Activated T-helper 2 cell treated with anti-CD3 and anti-CD28 coated beads, Interferon-gamma antibody, Interleukin-2, Interleukin-4, amounts not matched to agents 10 μg/mL and 5 μg/mL and 100 μg/mL, durations not matched to agents 14 hours and 24 hours and 36 hours (primary cell): ENCODE measurements at regions not wholly inside any gene's neighbourhood (a gene's known extent, or its start where the extent isn't known, plus 50 kb on each side); places are given as distances from the start of the nearest gene placed in this dataset.

Experiments
- DNase-seq: peaks from one replicate; pipeline ENCODE4 v3.0.0; 2021; ENCODE audit warnings: low spot score
- H3K27ac Mint-ChIP-seq: one replicate; pipeline ENCODE4 v1.8.0; 2021; ENCODE audit warnings: mixed read lengths
- H3K27me3 Mint-ChIP-seq: one replicate; pipeline ENCODE4 v1.8.0; 2021; ENCODE audit warnings: low read depth, mixed read lengths
- H3K36me3 Mint-ChIP-seq: one replicate; pipeline ENCODE4 v1.8.0; 2021; ENCODE audit warnings: low read depth, mixed read lengths
- H3K4me1 Mint-ChIP-seq: one replicate; pipeline ENCODE4 v1.8.0; 2021; ENCODE audit warnings: low read depth, mixed read lengths
- H3K4me3 Mint-ChIP-seq: one replicate; pipeline ENCODE4 v1.8.0; 2021; ENCODE audit warnings: low read depth, mild to moderate bottlenecking, moderate library complexity, mixed read lengths
- H3K9me3 Mint-ChIP-seq: one replicate; pipeline ENCODE4 v1.8.0; 2021; ENCODE audit warnings: mixed read lengths
- intact Hi-C: fragments of 100-400 bp; cut with micrococcal nuclease; formaldehyde crosslinking; loops from one replicate; pipeline ENCODE4 v1.15.1; 2023

- H3K27ac Mint-ChIP-seq: no peak overlapping the region
- no peaks in the 10 kb centered on the region for H3K4me1 Mint-ChIP-seq
- intact Hi-C loops: no loop called here
- H3K9me3 Mint-ChIP-seq: peaks cover 12% of the 10 kb centered on the region
- no peaks in the 10 kb centered on the region for H3K27me3 Mint-ChIP-seq
- DNase-seq: no peak
- no peaks in the 10 kb centered on the region for H3K36me3 Mint-ChIP-seq
- H3K4me3 Mint-ChIP-seq: no peak overlapping the region
These were observed 1307.3 kb downstream of the C4orf33 start for GRCh38 chr4:130403221-130403620.

- DNase-seq: no peak
- no peaks in the 10 kb centered on the region for H3K36me3 Mint-ChIP-seq
- no peak overlapping the region for H3K4me3 Mint-ChIP-seq
- intact Hi-C loops: no loop called here
- H3K4me1 Mint-ChIP-seq: no peaks in the 10 kb centered on the region
- H3K9me3 Mint-ChIP-seq: peaks cover 4% of the 10 kb centered on the region
- no peaks in the 10 kb centered on the region for H3K27me3 Mint-ChIP-seq
- no peak overlapping the region for H3K27ac Mint-ChIP-seq
These were observed 1320.3 kb downstream of the C4orf33 start for GRCh38 chr4:130416228-130416627.

DNA sequence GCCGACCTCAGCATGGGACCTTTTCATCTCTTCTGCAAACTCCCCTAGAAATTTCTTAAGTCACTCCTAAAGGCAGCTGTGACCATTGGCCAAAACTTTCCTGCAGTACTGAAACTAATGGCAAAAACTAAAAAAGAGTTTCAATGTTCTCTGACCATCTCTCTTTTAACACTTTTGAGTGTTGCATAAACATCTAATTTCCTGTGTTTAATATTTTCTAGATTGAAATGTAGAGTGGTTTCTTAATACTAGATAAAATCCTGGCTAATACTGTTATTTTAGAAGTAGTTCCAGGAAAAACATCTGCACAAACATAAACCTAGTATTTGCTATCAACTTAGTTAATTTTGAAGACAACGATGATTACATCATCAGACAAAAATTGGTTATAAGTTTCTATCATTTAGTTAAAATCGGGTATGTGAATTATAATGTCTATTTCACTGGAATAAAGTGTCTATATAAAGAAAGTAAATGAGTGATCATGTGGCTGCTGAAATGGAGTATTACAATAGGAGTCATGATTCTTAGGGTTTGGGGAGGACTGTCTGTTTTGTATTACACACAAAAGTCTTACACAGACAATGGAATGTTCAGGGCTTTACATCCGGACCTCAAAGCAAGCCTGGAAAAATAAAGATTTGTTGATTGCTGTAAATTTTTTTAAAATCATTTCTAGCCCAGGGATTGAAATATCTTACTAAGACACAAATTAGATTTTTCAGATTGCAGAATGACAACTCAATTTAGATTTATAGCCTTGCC lies 1323.4 kb downstream of the C4orf33 start:
- DNase-seq: no peak
- Mint-ChIP-seq H3K4me3 (no peak overlapping the region), H3K4me1 (no peaks in the 10 kb centered on the region), H3K27ac (no peak overlapping the region), H3K36me3 (no peaks in the 10 kb centered on the region), H3K9me3 (no peaks in the 10 kb centered on the region), H3K27me3 (no peaks in the 10 kb centered on the region)
- intact Hi-C loops: no loop called here

DNA sequence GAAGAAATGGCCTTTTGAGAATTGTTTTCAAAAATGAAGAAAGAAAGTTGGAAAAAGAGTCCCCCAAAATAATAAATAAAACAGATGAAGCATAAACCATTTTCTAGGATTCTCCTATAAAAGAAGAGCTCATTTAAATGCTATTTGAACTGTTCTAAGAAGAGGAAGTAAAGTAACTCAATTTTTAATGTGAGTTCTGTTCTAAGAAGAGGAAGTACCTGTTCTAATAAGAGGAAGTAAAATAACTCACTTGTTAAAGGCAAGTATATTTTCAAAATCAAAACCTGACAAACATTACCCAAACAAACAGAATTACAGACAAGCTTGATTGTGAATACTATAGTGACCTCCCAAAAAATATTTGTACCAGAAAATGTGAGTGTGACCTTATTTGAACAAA lies 1326.3 kb downstream of the C4orf33 start:
- Mint-ChIP-seq H3K27me3 (no peaks in the 10 kb centered on the region), H3K9me3 (no peaks in the 10 kb centered on the region), H3K36me3 (no peaks in the 10 kb centered on the region), H3K4me3 (no peak overlapping the region), H3K27ac (no peak overlapping the region), H3K4me1 (no peaks in the 10 kb centered on the region)
- no peak for DNase-seq
- intact Hi-C loops: no loop called here

- H3K36me3 Mint-ChIP-seq: no peaks in the 10 kb centered on the region
- H3K27ac Mint-ChIP-seq: no peak overlapping the region
- intact Hi-C loops: no loop called here
- H3K9me3 Mint-ChIP-seq: no peaks in the 10 kb centered on the region
- no peaks in the 10 kb centered on the region for H3K27me3 Mint-ChIP-seq
- H3K4me3 Mint-ChIP-seq: no peak overlapping the region
- DNase-seq: no peak
- H3K4me1 Mint-ChIP-seq: no peaks in the 10 kb centered on the region
These were observed 1328.3 kb downstream of the C4orf33 start for GRCh38 chr4:130424211-130424610.

GRCh38 chr4:130432289-130432688 lies 1336.3 kb downstream of the C4orf33 start:
- Mint-ChIP-seq H3K4me1 (no peaks in the 10 kb centered on the region), H3K4me3 (no peak overlapping the region), H3K9me3 (peaks cover 6% of the 10 kb centered on the region)

DNA sequence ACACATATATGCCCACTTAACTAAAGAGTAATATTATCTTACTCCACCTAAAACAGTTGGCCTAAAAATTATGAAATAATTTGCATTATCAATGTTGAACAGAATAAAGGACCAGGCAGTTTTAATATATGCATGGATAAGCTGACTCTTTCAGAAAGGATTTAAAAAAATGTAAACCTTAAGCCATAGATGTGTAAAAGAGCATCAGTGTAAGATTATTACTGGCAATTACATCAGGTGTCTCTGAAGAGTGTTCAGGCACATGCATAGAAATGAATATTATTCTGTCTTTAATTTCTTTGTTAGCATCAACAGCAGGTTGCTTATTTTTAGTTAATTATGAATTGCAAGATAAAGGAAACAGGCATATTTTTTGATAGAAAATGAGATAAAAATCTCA lies 1353.8 kb downstream of the C4orf33 start:
- no peaks in the 10 kb centered on the region for H3K36me3 Mint-ChIP-seq
- peaks cover 16% of the 10 kb centered on the region for H3K9me3 Mint-ChIP-seq
- no peak overlapping the region for H3K4me3 Mint-ChIP-seq
- intact Hi-C loops: no loop called here
- no peaks in the 10 kb centered on the region for H3K27me3 Mint-ChIP-seq
- no peaks in the 10 kb centered on the region for H3K4me1 Mint-ChIP-seq
- no peak overlapping the region for H3K27ac Mint-ChIP-seq
- DNase-seq: no peak

More at GRCh38 chr4:130432289-130432688, 1336.3 kb downstream of the C4orf33 start:
- no peak for DNase-seq
- no peak overlapping the region for H3K27ac Mint-ChIP-seq
- no peaks in the 10 kb centered on the region for H3K36me3 Mint-ChIP-seq
- no peaks in the 10 kb centered on the region for H3K27me3 Mint-ChIP-seq
- intact Hi-C loops: no loop called here

DNA sequence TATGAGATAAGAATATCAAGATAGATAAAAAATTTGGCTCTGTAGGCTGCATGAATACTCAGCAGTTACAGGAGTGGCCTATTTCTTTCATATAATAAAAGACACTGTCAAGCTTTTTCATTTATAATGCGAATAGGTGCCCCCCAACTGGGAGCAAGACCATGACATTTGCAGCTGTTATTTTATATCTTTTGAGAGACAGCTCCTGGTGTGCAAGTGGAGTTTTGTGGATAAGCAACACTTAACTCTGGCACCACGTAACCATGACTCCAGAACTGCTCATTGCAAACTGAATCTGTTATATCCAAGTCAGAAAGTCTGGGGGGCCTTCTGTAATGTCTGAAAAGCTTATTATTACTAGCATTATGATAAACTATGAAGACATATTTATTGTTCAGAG lies 1372.4 kb downstream of the C4orf33 start:
- no peak for DNase-seq
- no peaks in the 10 kb centered on the region for H3K4me1 Mint-ChIP-seq
- H3K36me3 Mint-ChIP-seq: no peaks in the 10 kb centered on the region
- H3K27me3 Mint-ChIP-seq: no peaks in the 10 kb centered on the region
- H3K4me3 Mint-ChIP-seq: no peak overlapping the region
- H3K9me3 Mint-ChIP-seq: no peaks in the 10 kb centered on the region
- intact Hi-C loops: no loop called here
- H3K27ac Mint-ChIP-seq: no peak overlapping the region

DNA sequence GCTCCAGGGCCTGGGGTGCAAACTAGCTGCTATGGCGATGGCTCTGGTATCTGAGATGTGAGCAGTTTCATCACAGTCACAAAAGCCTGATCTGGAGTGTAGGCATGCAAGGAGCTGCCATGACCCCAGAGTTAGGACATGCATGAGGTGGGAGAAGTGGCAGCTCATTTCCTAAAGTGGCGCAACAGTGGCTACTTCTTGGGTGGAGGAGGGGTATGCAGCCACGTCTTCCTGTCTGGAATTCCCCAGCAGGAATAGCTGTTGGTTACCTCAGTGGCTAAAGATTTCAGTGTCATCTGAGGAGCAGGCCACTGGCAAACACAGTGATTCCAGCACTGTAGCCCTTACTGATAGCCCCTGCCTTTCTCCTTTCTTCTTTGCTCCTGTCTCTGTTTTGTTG lies 1382.5 kb downstream of the C4orf33 start:
- Mint-ChIP-seq H3K9me3 (peaks cover 14% of the 10 kb centered on the region), H3K27me3 (no peaks in the 10 kb centered on the region), H3K4me3 (no peak overlapping the region), H3K4me1 (no peaks in the 10 kb centered on the region), H3K36me3 (no peaks in the 10 kb centered on the region), H3K27ac (no peak overlapping the region)
- no peak for DNase-seq
- intact Hi-C loops: no loop called here

- Mint-ChIP-seq H3K27ac (no peak overlapping the region), H3K4me3 (no peak overlapping the region), H3K36me3 (no peaks in the 10 kb centered on the region), H3K4me1 (no peaks in the 10 kb centered on the region), H3K27me3 (no peaks in the 10 kb centered on the region), H3K9me3 (peaks cover 14% of the 10 kb centered on the region)
- intact Hi-C loops: no loop called here
- no peak for DNase-seq
These were observed 1383.1 kb downstream of the C4orf33 start for GRCh38 chr4:130479020-130479419.

DNA sequence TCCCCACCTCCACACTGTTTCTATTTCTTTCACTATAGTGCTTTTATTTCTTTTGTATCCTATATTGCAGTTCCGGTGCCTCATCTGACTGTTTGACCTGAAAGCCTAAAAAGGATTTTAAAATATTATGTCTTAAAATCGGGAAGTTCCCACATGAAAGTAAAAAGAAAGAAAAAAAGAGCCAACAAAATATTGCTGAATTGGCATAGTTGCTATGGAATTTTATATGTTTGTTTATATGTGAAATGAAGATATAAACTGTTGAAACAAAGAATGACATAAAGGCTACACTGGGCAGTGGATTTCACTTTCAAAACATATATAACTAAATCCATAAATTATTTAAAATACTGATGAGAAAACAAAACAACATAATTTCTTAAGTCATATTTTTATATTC lies 1383.7 kb downstream of the C4orf33 start:
- Mint-ChIP-seq H3K27ac (no peak overlapping the region), H3K4me3 (no peak overlapping the region)
- DNase-seq: no peak

DNA sequence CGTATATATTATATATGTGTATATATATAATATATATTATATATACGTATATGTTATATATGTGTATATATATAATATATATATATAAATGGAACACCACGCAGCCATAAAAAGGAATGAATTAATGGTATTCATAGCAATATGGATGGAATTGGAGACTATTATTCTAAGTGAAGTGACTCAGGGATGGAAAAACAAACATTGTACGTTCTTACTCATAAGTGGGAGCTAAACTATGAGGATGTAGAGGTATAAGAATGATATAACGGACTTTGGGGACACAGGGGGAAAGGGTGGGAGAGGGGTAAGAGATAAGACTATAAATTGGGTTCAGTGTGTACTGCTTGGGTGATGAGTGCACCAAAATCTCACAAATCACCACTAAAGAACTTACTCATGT lies 1388.9 kb downstream of the C4orf33 start:
- no peak for DNase-seq
- intact Hi-C loops: no loop called here
- peaks cover 9% of the 10 kb centered on the region for H3K9me3 Mint-ChIP-seq
- no peak overlapping the region for H3K27ac Mint-ChIP-seq
- no peak overlapping the region for H3K4me3 Mint-ChIP-seq
- H3K27me3 Mint-ChIP-seq: no peaks in the 10 kb centered on the region
- H3K36me3 Mint-ChIP-seq: no peaks in the 10 kb centered on the region
- no peaks in the 10 kb centered on the region for H3K4me1 Mint-ChIP-seq

More for the DNA sequence above, 1383.7 kb downstream of the C4orf33 start:
- Mint-ChIP-seq H3K27me3 (no peaks in the 10 kb centered on the region), H3K9me3 (peaks cover 14% of the 10 kb centered on the region), H3K36me3 (no peaks in the 10 kb centered on the region), H3K4me1 (no peaks in the 10 kb centered on the region)
- intact Hi-C loops: no loop called here

- Mint-ChIP-seq H3K4me3 (no peak overlapping the region), H3K9me3 (peaks cover 9% of the 10 kb centered on the region), H3K36me3 (no peaks in the 10 kb centered on the region), H3K4me1 (no peaks in the 10 kb centered on the region), H3K27me3 (no peaks in the 10 kb centered on the region), H3K27ac (no peak overlapping the region)
- no peak for DNase-seq
- intact Hi-C loops: no loop called here
These were observed 1389.4 kb downstream of the C4orf33 start for GRCh38 chr4:130485371-130485770.

- intact Hi-C loops: no loop called here
These were observed 1390.2 kb downstream of the C4orf33 start for GRCh38 chr4:130486186-130486585.

More at GRCh38 chr4:130486186-130486585, 1390.2 kb downstream of the C4orf33 start:
- no peak overlapping the region for H3K4me3 Mint-ChIP-seq
- H3K4me1 Mint-ChIP-seq: no peaks in the 10 kb centered on the region
- H3K36me3 Mint-ChIP-seq: no peaks in the 10 kb centered on the region
- no peak overlapping the region for H3K27ac Mint-ChIP-seq
- H3K9me3 Mint-ChIP-seq: peaks cover 10% of the 10 kb centered on the region
- no peak for DNase-seq
- H3K27me3 Mint-ChIP-seq: no peaks in the 10 kb centered on the region
